Tibial nerve (tissue), 4 donors: ENCODE measurements at regions not wholly inside any gene's neighbourhood (a gene's known extent, or its start where the extent isn't known, plus 50 kb on each side); places are given as distances from the start of the nearest gene placed in this dataset.

Source experiments
- CTCF ChIP-seq, 5 experiments: fragments of 200-600 bp in 3 of 5; fragments of 450-650 bp in 2 of 5; sonication (generic) in 3 of 5; IDR thresholded peaks; one replicate each; pipeline ENCODE4 v1.5.1; 2016 to 2019; ENCODE audit warnings: antibody characterized with exemption in 5 of 5, mild to moderate bottlenecking in 3 of 5, moderate library complexity in 2 of 5
- EP300 ChIP-seq, 2 donors: sonication (generic); formaldehyde crosslinking; IDR thresholded peaks; one replicate each; pipeline ENCODE4 v1.6.1; 2017; ENCODE audit warnings: antibody characterized with exemption in 2 of 2, mild to moderate bottlenecking in 1 of 2
- POLR2A ChIP-seq, 2 donors: fragments of 450-650 bp; IDR thresholded peaks; one replicate each; pipeline ENCODE4 v1.6.1; 2017; ENCODE audit warnings: antibody characterized with exemption in 2 of 2, mild to moderate bottlenecking in 2 of 2, moderate library complexity in 2 of 2

- TF ChIP-seq POLR2A (IDR thresholded peaks at IDR 0.05) (no peak), CTCF (IDR thresholded peaks at IDR 0.05) (no peak), EP300 (IDR thresholded peaks at IDR 0.05) (no peak)
These were observed 1308.1 kb upstream of the GJE1 start for GRCh38 chr6:140824595-140824994.
